KBM-7 (cell line): ENCODE measurements at regions not wholly inside any gene's neighbourhood (a gene's known extent, or its start where the extent isn't known, plus 50 kb on each side); places are given as distances from the start of the nearest gene placed in this dataset.
"Not testable (repeated sequence)": the region's sequence is repeated elsewhere in the genome, so short reads cannot be mapped to it uniquely, and the experiment has no call there.

Experiments used
- DNase-seq: peaks from one replicate; pipeline ENCODE4 v3.0.0-alpha.2; 2015
- in situ Hi-C: fragments of 300-500 bp; cut with MboI; formaldehyde crosslinking; loops from 2 replicates; pipeline ENCODE4 v1.14.3; 2020; ENCODE audit warnings: low sequenced_read_pairs, low pct_unique_long_range_greater_than_20kb, mixed read lengths

DNA sequence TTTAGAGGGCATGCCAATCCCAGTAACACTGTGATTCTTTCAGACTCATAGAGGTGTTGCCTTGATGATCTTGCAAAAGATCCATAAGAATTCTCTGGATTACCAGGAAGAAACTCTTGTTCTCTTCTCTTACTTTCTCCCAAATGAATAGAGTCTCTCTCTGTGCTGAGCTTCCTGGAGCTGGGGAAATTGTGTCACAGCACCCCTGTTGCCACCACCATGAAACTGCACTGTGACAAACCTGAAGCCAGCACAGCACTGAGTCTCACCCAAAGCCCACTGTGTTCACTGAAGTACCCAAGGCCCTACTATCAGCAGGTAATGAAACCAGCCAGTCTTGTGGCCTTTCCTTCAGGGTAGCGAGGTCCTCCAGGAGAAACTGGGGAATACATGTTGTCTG, 332.7 kb upstream of the FGF16 start:
- in situ Hi-C loops, result no loop called here
- no peak for DNase-seq

DNA sequence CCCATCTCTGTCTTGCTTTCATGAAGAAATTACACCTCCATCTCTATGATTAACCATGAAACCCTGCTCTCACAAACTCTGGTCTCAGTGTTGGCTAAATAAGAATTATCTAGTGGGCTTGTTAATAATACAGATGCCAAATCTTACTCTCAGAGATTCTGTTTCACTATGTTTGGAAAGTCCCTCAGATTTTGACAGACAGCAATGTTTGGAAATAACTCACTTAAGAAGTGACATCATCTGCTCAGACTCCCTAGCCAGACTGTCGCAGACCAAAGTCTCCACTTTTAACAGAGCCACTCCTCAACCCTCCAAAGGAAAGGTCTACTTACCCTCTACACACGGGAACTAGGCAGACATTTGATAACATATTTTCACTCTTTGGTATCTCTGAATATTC, 328.5 kb upstream of the FGF16 start:
- DNase-seq, result no peak
- in situ Hi-C loops, result no loop called here

DNA sequence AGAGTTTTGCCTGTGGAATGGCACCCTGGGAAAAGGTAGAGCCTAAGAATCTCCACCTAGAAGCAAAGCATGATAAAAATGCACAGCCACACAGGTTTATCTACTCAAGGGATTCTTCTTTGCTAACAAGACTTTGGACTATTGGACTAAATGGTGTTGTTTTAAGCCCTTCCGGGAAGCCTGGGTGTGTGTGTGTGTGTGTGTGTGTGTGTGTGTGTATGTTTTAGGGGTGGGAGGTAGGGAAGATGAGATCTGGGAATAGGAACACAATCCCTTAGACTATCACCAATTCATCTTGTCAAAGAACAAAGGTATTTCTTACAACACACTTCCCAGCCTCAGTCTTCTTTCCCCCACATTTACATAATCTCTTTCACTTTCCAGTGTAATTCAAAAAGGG, 327.5 kb upstream of the FGF16 start:
- in situ Hi-C loops, result no loop called here
- no peak for DNase-seq

DNA sequence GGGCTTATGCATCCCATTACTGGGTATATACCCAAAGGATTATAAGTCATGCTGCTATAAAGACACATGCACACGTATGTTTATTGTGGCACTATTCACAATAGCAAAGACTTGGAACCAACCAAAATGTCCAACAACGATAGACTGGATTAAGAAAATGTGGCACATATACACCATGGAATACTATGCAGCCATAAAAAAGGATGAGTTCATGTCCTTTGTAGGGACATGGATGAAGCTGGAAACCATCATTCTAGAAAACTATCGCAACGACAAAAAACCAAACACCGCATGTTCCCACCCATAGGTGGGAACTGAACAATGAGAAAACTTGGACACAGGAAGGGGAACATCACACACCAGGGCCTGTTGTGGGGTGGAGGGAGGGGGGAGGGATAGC, 323.3 kb upstream of the FGF16 start:
- DNase-seq, in situ Hi-C loops: not testable (repeated sequence)

DNA sequence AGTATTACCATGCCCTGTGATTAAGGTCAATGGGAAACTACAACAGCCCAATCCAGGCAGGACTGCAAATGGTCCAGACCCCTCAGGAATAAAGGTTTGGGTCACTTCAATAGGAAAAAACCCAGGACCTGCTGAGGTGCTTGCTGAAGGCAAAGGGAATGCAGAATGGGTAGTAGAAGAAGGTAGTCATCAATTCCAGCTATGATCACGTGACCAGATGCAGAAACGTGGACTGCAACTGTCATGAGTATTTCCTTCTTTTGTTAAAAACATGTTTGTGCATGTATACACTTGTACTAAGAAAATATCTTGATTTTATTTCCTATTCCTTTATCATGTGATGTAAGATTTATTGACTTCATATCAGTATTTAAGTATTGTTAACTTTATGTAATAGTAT, 319.6 kb upstream of the FGF16 start:
- in situ Hi-C loops, DNase-seq: not testable (repeated sequence)

DNA sequence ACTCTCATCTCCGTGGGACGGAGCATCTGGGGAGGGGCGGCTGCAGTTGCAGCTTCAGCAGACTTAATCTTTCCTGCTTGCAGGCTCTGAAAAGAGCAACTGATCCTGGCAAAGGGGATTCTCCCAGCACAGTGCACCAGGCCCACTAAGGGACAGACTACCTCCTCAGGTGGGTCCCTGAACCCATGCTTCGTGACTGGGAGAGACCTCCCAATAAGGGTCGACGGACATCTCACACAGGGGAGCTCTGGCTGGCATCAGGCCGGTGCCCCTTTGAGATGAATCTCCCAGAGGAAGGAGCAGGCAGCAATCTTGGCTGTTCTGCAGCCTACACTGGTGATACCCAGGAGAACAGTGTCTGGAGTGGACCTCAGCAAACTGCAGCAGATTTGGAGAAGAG, 303.3 kb upstream of the FGF16 start:
- in situ Hi-C loops, result no loop called here
- DNase-seq, result no peak

DNA sequence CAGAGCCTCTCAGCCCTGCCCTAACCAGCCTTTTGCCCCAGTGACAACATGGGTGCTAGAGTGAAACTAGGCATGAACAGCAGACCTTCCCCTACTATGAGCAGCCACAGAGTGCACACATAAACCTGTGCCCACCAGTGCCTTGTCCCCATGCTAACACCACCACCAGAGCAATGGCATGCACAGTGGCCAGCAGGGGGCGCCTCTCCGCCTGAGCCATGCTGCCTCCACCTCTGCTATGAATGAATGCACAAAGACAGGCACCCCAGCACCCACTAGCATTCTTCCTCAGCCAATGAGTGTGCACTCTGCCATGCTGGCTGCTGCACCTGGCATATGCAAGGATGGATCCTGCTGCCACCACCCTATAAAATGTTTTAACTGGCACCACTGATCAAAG, 286.9 kb upstream of the FGF16 start:
- DNase-seq, result peak; percentile 27
- in situ Hi-C loops, result no loop called here

DNA sequence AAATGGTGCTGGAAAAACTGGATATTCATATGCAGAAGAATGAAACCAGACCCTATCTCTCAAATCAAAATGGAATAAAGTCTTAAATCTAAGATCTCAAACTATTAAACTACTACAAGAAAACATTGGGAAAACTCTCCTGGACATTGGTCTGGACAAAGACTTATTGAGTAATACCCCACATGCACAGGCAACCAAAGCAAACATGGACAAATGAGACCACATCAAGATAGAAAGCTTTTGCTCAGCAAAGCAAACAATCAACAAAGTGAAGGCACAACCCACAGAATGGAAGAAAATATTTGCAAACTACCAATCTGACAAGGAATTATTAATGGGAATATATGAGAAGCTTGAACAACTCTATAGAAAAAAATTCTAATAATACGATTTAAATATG, 284.4 kb upstream of the FGF16 start:
- in situ Hi-C loops, result no loop called here

DNA sequence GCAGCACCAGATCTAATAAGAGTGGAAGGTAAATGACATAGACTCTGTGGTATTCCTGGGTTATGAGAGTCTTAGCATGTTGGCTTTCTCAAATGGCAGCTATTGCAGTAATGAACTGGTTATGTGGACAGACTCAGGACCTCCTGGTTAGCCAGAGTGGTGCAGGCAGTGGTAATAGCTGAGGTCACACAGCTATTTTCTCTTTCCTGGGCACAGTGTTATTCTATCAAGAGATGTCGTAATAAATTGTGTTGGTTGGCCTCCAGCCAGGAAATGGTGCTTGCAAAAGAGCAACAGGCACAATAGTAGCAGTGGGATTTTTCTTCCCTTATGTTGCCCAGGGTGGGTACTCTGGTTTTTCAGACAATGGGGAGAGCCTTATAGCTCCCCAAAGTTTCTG, 279.2 kb upstream of the FGF16 start:
- in situ Hi-C loops, result no loop called here
- no peak for DNase-seq

More for the DNA sequence above, 284.4 kb upstream of the FGF16 start:
- no peak for DNase-seq

DNA sequence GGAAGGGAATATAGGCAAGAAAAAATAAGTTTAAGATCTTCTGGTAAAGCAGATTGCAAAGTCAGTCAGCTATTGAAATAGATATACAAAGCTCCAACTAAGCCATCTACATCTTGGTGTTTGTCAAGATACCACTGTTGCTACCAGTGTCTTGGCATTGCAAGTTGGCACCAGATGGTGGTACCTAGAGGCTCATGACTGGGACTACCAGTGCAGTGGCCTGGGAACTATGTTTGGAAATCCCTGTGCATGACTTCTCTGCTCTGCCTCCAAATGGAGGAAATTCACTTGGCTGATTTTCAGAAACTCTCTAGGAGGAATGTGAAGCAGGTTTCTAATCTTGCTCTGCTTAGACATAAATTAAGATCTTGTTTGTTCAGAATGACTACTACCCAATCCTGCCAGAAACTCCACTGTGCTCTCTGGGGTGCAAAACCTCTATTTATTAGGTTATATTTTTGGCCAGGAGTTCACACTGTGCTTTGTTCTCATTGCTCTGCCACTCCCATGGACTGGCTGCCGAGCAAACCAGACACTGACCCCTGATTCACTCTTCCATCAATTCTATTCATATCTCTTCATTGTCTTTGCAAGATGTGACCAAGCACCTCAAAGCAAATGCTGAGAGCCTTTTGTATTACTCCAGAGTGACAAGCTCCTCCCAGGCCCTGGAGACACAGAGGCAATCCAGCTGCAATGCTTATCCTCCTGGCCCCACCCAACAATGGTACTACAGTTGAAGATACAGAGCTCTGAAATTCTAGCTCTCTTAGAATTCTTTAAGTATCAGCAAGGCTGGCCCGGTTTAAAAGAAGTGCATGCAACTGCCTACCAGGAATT, 272.3 kb upstream of the FGF16 start:
- in situ Hi-C loops, result no loop called here
- DNase-seq, result no peak

DNA sequence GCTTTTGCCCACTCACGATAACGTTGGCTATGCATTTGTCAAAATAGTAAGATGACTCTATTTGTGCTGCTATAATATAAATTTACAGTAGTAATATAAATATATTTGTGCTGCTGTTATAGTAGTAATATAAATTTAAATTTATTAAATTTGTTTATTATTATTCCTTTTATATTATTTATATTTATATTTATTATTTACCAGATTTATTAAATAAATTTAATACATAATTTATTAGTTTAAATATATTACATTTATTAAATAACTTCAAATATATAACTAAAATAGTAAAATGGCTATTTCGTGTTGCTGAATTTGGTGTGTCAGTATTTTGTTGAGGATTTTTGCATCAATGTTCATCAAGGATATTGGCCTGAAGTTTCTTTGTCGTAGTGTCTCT, 246.5 kb upstream of the FGF16 start:
- in situ Hi-C loops, result no loop called here
- no peak for DNase-seq

DNA sequence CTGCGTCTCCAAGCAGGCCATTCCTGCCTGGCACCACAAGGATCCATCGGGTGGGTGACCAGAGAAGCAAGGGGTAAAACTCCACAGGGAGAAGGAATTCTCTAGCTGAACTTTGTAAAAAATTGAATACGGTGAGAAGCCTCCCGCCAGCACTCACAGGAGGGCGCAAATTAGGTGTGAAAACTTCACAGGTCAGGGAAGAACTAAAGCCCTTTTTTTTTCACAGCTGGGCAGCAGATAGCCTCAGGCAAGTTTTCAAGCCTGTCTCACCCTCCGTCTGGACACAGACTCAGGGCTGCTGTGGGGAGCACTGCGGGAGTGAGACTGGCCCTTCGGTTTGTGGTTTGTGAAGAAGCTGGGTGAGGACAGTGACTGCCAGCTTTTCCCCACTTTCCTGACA, 224.1 kb upstream of the FGF16 start:
- in situ Hi-C loops, result no loop called here
- DNase-seq, result no peak

DNA sequence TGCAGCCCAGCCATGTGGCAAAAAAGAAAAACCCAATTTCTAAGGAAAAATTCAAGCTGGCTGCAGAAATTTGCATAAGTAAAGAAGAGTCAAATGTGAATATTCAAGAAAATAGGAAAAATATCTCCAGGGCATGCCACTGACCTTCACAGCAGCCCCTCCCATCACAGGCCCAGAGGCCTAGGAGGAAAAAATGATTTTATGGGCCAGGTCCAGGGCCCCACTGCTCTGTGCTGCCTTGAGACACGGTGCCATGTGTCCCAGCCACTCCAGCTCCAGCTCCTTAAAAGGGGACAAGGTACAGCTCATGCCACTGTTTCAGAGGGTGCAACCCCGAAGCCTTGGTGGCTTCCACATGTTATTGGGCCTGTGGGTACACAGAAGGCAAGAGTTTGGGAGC, 182.7 kb upstream of the FGF16 start:
- in situ Hi-C loops, result no loop called here
- DNase-seq, result no peak

DNA sequence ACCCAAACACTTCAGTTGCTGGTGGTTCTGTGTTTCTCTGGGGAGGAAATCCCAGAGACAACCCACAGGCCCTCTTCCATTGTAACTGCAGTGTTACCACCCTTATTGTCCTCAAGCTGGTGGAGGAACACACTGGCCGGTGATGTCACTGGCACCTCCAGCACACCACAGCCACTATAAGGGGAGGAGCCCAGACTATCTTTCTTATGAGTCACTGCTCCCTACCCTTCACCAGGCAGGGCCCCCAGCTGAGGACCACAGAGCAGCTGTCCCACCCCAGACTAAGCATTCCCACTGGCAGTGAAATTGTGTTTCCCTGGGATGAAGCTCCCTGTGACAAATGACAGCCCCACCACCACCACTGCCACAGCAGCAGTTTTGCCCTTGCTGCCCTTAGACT, 171.8 kb upstream of the FGF16 start:
- DNase-seq, result no peak
- in situ Hi-C loops, result no loop called here

DNA sequence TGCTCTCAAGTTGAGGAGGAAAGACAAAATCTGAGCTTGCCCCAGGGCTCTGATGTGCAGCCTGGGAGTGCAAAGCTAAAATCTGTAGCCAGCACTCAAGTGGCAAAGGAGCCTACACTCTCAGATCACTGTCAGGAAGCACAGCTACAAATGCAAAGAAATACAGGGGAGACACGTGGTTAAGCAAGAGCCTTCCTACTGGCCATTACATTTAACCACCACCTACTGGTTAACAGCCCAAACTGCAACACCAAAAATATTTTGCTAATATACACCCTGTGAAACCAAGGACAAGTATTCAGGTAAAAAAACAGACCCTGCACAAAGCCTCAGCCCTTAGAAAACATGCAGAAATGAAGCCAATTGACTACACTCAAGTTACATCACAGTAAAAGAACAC, 170.4 kb upstream of the FGF16 start:
- in situ Hi-C loops, result no loop called here
- peak; percentile 14 for DNase-seq

DNA sequence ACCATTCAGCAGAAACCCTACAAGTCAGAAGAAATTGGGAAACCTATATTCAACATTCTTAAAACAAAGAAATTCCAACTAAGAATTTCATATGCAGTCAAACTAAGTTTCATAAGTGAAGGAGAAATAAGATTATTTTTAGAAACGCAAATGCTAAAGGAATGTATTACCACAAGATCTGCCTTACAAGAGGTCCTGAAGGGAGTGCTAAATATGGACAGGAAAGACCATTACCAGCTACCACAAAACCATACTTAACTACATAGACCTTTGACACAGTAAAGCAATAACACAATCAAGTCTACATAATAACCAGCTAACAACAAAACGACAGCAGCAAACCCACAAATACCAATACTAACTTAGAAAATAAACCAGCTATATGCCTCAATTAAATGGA, 169.3 kb upstream of the FGF16 start:
- in situ Hi-C loops, result no loop called here
- no peak for DNase-seq

DNA sequence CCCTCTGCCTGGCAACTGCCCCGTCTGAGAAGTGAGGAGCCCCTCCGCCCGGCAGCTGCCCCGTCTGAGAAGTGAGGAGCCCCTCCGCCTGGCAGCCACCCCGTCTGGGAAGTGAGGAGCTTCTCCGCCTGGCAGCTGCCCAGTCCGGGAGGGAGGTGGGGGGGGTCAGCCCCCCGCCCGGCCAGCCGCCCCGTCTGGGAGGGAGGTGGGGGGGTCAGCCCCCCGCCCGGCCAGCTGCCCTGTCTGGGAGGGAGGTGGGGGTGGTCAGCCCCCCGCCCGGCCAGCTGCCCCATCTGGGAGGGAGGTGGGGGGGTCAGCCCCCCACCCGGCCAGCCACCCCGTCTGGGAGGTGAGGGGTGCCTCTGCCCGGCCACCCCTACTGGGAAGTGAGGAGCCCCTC, 167.8 kb upstream of the FGF16 start:
- DNase-seq, in situ Hi-C loops: not testable (repeated sequence)

DNA sequence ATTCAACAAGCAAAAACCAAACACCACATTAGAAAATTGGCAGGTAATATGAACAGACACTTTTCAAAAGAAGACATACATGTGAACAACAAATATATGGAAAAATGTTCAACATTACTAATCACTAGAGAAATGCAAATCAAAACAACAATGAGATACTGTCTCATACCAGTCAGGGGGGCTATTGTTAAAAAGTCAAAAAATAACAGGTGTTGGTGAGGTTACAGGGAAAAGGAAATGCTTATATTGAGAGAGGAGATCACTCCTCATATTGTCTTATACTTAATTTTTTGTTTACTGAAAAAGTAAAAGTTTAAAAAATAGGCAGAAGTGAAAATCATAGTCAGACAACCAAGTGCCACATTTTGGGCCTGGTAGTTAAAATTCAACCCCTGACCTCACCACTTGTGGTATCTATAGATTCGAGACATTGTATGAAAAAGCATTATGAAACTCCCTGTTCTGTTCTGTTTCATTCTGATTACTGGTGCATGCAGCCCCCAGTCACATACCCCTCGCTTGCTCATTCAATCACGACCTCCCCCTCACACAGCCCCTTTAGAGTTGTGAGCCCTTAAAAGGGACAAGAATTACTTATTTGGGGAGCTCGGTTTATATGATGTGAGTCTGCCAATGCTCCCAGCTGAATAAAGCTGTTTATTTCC, 153.7 kb upstream of the FGF16 start:
- in situ Hi-C loops, result no loop called here
- no peak for DNase-seq

DNA sequence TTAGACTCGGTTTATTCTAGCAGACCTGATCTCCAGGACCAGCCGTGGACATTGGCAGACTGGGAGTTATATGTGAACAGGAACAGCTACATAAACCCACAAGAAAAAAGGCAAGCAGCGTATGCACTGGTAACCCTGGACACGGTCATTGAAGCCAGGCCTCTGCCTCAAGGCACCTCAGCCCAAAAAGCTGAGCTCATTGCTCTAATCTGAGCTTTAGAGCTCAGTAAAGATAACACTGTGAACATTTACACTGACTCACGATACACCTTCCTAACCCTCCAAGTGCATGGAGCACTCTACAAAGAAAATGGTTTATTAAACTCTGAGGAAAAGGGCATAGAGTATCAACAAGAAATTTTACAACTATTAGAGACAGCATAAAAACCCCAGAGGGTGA, 148.9 kb upstream of the FGF16 start:
- in situ Hi-C loops, result no loop called here

DNA sequence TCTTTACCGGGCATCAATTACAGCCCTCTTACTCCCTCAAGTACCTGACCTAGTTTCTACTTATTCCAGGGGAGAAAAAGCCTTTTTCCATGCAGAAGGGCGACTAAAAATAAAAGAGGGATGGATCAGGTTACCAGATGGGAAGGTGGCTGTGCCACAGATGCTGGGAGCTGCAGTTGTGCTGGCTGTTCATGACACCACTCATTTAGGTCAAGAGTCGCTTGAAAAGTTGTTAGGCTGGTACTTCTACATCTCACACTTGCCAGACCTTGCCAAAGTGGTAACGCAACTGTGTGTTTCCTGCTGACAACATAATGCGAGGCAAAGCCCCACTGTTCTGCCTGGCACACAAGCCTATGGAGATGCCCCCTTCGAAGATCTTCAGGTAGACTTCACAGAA, 148.4 kb upstream of the FGF16 start:
- DNase-seq, result no peak
- in situ Hi-C loops, result no loop called here

More for the DNA sequence above, 148.9 kb upstream of the FGF16 start:
- DNase-seq, result no peak

DNA sequence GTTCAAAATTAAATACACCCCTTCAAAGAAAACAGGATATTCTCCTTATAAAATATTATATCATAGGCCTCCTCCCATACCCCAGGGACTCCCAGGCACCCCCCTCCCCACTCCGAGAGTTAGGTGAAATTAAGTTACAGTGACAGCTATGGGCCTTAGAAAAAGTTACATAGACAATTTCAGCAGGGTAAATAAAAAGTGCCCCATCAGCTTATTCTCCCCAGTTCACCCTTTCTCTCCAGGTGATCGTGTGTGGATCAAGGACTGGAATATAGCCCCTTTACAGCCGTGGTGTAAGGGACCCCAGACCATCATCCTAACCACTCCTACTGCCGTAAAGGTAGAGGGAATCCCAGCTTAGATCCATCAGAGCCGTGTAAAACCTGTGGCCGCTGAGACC, 147.6 kb upstream of the FGF16 start:
- no peak for DNase-seq
- in situ Hi-C loops, result no loop called here
